Medulla oblongata (tissue), 1 donor: ENCODE measurements at regions not wholly inside any gene's neighbourhood (a gene's known extent, or its start where the extent isn't known, plus 50 kb on each side); places are given as distances from the start of the nearest gene placed in this dataset.
"Not testable (repeated sequence)": the region's sequence is repeated elsewhere in the genome, so short reads cannot be mapped to it uniquely, and the experiment has no call there.

ENCODE experiments used
- DNase-seq: peaks from one replicate; pipeline ENCODE4 v3.0.0-alpha.2; 2015; ENCODE audit errors: extremely low spot score

GRCh38 chr3:82410366-82410765 is 648.9 kb upstream of the GBE1 start:
- no peak for DNase-seq

DNA sequence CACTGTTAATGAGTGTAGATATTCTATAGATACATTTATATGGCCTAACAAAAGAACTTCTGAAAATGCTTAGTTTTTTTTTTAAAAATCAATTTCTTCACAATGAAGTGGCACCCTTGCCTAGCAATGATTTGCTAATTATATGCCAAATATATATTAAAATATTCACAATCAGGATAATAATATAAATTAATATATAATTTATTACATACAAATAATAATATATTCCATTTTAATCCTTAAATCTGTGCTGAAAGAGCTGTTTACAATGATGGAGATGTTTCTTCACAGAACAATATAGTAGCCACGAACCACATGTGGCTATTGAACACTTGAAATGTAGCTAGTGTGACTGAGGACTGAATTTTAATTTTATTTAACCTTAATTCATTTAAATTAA is 648.4 kb upstream of the GBE1 start:
- DNase-seq, result no peak

DNA sequence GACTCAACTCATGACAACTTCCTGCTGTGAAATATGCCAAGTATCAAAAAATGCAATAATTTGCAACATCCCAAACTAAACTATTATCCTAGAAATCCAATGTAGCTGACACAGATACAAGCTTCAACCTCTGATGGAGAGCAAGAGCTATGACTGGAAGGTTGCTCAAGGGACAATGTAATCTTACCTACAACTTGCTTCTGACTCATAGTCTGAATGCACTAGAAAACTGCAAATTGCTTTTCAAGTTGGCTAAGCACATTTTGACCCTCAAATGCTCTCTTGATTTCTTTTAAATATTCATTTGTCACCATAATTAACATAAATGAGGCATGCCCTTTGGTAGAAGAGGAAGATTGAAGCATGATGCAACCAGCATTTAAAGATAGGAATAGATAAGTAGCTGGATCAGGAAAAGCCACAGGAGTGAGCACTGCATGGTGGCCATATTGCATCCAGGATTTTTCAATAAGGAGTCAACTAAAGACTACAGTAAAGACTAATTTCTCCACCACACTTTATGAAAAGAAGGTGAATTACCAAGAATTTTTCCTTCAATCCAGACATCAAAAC is 630.8 kb upstream of the GBE1 start:
- DNase-seq, result no peak

GRCh38 chr3:82390868-82391267 is 629.4 kb upstream of the GBE1 start:
- no peak for DNase-seq

DNA sequence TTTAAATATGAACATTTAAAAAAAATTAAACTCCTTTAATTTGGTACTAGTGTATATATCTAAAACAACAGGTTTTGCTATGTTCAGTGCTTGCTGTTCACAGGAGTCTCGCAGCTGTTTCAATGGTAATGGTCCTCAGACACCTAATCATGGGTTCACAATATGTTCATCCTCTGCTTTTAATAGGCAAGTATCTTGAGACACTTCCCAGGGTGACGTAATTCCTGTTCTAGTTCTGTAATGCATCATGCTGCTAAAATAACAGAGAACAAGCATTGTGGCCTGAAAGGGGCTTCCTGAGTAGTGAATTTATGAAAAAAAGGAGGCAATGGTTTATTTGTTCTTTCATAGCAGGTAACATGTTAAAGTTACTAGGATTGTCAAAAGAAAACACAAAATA is 625.2 kb upstream of the GBE1 start:
- DNase-seq, result no peak

- DNase-seq, result no peak
Measured at GRCh38 chr3:82384181-82384580, 622.7 kb upstream of the GBE1 start.

- DNase-seq, result no peak
Measured at GRCh38 chr3:82382831-82383230, 621.4 kb upstream of the GBE1 start.

GRCh38 chr3:82378392-82378791 is 616.9 kb upstream of the GBE1 start:
- DNase-seq, result no peak

DNA sequence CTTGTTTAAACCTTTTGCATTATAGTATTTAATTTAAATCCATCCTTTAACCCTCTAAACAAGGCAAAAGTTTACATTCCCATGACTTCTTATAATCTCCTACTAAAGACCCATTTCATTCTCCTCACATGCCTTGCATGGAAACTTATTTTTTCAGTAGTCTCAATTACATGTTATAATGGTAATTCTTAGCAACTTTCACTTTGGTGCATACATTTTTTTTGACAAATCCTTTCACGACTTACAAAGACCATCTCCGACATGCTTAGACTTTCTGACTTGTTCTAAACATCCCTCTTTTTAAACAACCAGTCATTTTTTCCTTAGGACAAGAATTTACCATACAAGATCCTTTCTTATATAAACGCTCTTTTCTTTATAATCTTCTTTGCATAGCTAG is 615.4 kb upstream of the GBE1 start:
- no peak for DNase-seq

GRCh38 chr3:82373833-82374232 is 612.4 kb upstream of the GBE1 start:
- DNase-seq, result not testable (repeated sequence)

GRCh38 chr3:82364827-82365226 is 603.4 kb upstream of the GBE1 start:
- DNase-seq, result no peak

DNA sequence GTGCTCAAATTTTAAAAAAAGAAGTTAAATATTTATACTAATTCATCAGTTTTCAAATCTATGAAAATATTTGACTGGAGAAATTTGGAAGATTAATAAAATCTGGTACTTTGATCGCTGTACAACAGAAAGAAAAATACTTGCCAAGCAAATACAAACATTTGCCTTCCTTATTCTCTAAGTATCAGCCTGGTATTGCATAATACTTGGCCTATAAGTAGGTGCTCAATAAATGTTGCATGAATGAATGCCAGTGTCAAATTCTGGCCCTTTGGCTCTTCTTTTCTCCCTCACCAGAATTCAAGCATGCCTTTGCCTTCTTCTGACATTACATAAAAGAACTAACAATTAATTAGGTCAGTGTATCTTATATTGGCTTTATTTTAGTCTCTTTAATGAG is 601.7 kb upstream of the GBE1 start:
- no peak for DNase-seq

DNA sequence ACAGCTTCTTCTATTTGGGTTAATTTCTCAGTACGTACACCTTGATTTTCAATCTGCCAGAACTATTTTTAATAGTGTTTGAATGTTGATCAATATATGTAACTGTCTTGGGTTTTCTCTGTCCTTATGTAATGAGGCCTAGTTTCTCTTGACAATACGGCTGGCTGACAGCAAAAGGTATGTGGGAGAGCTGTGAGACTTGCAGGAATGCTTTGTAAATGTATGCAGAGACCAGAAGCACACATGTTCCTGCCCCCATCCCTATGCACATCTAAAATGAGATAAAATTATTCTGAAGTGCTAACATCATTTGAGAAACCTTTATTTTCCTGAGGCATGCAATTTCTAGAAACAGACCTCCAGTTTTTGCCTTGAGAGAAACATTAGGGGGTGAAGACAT is 593.8 kb upstream of the GBE1 start:
- no peak for DNase-seq

DNA sequence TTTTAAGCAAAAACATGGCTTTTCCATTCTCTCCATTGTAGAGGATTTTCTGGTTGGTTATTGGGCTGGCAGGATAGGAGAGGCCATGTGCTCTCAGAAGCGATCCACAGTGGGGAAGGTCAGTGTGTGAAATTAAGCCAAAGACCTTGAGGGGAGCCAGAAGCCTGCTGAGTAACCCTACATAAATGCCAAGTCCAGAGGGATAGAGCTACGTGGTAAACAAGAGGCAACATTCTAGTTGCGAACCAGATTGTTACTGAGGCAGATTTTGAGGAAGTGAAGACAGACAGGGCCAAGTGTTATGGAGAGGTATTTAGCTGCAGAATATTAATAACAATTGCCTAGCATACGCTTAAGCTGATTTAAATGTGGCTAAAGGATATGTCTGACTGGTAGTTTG is 592.8 kb upstream of the GBE1 start:
- DNase-seq, result no peak

- DNase-seq, result no peak
Measured at GRCh38 chr3:82353306-82354171, 592.1 kb upstream of the GBE1 start.

DNA sequence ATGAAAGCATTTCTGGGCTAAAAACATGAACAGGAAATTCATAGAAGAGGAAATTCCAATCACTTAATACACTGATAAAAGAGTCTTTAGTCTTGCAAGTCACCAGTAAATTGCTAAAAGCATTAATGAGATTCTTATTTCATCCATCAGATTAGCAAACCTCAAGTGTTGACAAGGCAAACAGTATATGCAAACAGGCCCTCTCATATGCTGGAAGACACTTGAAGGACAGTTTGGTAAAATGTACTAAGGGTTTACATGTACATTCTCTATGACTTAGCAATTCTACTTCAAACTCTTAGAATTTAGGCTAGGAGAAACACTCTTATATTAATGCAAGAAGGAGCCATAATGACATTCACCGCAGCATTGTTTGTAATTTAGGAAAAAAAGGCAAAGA is 586.1 kb upstream of the GBE1 start:
- no peak for DNase-seq

- no peak for DNase-seq
Measured at GRCh38 chr3:82342521-82342920, 581.1 kb upstream of the GBE1 start.

DNA sequence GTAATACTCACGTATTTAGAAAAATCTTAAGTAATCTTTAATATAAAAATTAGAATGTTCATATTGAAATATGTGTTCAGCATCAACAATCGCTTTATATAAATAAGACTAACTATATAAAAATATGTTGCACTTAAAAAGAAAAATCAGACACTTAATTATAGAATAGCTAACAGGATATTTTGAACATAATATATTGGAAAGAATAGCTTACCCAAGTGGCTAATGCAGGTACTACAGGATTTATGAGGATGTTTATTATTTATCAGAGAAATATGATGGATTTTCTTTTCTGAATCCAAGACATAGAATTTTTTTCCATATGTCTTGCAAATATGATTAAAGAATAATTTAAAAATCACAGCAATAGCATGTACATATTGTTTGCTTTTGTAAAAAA is 567.9 kb upstream of the GBE1 start:
- no peak for DNase-seq

DNA sequence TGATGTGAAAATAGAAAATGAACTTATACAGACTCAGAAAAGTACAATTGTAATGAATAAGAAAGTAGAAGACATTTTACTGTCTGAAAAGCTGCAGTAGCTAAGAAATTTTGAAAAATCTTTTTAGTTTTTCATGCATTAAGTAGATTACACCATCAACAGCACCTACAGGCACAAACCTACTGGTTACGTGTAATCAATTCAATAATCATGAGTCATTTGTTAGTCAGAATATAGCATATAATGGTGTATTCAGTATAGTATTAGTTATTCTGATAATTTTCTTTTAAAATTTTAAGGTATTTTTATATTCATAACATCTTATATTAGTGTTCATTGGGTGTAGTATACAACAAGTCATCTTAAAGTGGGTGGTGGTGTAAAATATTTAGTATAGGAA is 550.5 kb upstream of the GBE1 start:
- no peak for DNase-seq

DNA sequence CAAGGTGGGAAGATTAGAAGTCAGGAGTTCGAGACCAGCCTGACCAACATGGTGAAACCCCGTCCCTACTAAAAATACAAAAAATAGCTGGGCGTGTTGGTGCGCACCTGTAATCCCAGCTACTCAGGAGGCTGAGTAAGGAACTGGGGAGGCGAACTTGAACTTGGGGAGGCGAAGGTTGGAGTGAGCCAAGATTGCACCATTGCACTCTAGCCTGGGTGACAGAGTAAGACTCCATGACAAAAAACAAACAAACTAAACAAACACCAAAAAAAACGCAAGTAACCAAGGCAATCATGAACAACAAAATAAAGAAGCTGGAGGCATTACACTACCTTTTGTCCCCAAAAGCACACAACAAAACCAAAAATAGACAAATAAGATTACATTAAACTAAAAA is 547.3 kb upstream of the GBE1 start:
- no peak for DNase-seq

GRCh38 chr3:82306189-82306588 is 544.7 kb upstream of the GBE1 start:
- no peak for DNase-seq

GRCh38 chr3:82294609-82295008 is 533.2 kb upstream of the GBE1 start:
- DNase-seq, result no peak

- DNase-seq, result no peak
Measured at GRCh38 chr3:82293867-82294266, 532.4 kb upstream of the GBE1 start.

DNA sequence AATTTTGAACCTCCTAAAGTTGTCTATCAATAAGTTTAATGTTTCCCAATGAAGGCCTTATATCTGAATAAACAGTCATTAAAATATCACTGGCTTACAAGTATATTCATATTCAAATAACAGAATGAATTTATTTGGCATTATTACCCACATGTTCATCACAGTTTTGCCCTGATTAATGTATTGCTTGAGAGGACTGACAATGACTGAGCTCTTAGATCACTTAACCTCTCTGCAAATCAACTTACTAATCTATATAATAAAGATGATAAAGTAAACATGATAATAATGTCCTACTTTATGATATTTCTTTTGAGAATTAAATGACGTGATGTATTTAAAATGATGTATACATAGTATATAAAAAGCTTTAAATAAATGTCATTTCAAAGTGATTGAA is 532.0 kb upstream of the GBE1 start:
- DNase-seq, result no peak
